OCI-LY1 (cell line): ENCODE measurements at regions not wholly inside any gene's neighbourhood (a gene's known extent, or its start where the extent isn't known, plus 50 kb on each side); places are given as distances from the start of the nearest gene placed in this dataset.

Experiments used
- CTCF ChIP-seq: fragments of 200-600 bp; sonication (generic), shearing (Covaris generic); IDR thresholded peaks from 2 replicates; pipeline ENCODE4 v1.5.1; 2017; ENCODE audit warnings: mild to moderate bottlenecking, antibody characterized with exemption, low read length, moderate library complexity, mixed read lengths
- EZH2 ChIP-seq: fragments of 200-600 bp; sonication (generic), shearing (Covaris generic); IDR thresholded peaks from 2 replicates; pipeline ENCODE4 v1.8.0; 2017; ENCODE audit warnings: borderline replicate concordance, mixed run types, mild to moderate bottlenecking, antibody characterized with exemption, low read length, moderate library complexity, mixed read lengths

- TF ChIP-seq CTCF, result no peak
- no peak for TF ChIP-seq EZH2
Measured at GRCh38 chr1:208595745-208596144, 351.6 kb upstream of the PLXNA2 start.
